HG02938 (cell line): ENCODE measurements at regions not wholly inside any gene's neighbourhood (a gene's known extent, or its start where the extent isn't known, plus 50 kb on each side); places are given as distances from the start of the nearest gene placed in this dataset.

Experiments used
- ATAC-seq: cut with Tn5 transposase; IDR thresholded peaks from one replicate; pipeline ENCODE4 v1.9.1; 2021; ENCODE audit warnings: mild to moderate bottlenecking, moderate library complexity; ENCODE audit not compliant: unreplicated experiment

DNA sequence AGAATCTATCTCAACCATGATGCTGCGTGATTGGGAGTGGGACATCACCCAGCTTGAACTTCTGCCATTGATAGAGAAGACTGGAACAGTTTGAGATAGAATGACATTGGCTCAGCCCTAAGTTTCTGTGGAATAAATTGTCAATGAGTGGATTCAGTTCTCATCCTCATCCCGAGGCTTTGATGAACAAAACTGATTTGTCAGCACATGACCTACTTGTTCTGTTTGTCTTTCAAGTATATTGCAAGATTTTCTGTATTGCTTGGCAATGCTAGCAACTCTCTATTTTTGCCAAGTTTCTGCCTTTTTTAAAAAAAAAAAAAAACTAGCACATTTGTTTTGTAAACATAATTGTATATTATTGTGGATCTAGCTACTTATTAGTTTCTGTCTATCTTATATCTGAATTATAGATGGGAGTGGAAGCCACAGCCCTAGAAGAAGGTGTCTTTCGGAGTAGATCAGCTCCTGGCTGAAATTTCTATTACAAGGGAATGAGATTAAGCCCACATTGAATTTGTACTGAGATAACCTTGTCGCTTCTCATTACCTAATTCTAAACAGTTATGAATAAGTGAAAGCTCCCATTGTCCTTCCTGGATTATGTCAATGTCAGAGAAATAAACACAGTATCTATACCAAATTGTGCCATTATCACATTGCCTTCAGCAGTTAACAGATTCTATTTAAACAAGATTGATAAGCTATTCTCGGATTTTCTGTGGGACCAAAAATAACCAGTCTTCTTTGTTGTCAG lies 166.1 kb downstream of the TNFSF13B start:
- no peak for ATAC-seq

DNA sequence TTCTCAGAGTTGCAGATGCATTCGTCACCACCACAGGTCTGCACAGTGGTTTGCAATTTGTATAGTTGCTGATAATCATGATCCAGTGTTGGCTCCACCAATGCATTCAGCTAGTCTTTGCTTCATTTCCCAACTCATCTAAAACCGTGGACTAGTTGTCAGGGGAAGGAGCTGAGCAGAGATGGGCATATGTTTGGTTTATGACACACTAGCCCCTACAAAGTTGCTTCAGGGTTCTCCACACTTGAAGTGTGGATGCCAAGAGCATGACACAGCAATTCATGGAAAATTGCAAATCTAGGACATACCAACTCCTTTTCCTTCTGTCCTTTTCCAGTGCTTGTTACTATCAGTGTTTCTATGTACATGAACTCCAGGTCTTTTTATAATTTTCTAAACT lies 168.0 kb downstream of the TNFSF13B start:
- no peak for ATAC-seq

DNA sequence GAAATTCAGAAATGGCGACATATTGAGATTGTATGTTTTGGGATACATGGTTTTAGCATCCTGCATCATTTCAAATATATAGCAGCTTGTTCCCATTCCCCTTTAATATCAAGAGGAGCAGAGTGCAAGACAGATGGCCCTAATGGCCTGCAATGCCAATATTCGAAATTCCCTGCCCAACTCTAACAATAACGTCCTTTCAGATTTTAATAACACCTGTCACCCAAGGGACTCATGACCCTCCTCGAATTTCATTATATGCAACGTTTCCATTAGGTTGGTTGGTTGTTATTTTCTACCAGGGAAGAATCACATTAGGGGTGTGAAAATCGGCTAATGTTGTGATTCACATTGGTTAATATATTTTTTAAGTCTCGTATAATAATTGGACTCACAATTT lies 170.0 kb downstream of the TNFSF13B start:
- no peak for ATAC-seq

DNA sequence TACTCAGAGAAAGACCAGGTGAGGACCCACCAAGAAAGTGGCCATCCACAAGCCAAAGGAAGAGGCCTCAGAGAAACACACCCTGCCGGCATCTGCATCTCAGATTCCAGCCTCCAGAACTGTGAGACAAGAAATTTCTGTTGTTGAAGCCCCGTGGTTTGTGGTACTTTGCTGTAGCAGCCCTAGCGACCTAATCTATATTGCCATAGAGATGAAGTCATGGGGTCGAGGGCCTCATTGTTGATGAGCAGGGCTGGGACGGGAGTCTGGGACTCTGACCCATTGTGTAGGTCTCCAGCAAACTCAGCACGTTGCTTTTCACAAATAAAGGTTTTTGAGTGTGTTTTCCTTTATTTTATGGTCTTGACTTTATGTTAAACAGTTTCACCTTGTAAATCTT lies 174.9 kb downstream of the TNFSF13B start:
- no peak for ATAC-seq

DNA sequence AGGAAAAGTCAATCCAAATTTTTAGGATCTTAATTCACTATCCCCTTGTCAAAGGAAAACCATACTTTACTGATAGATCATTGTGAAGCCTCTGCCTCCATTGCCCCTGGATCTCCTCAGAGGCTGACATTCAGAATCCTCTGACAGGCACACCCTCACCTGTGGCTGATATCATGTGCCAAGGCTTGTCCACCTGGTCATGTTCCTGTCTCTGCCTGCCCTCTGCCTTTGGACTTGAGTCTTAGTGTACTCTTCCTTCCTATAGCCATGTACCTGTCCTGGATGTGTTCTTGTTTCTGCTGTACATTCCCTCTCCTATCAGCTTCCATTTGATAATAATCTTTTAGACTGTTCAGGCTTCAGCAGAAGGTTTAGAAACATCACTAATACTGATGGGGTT lies 179.4 kb downstream of the TNFSF13B start:
- no peak for ATAC-seq

- ATAC-seq, result no peak
These were observed 178.3 kb upstream of the MYO16 start for GRCh38 chr13:108451121-108451520.

DNA sequence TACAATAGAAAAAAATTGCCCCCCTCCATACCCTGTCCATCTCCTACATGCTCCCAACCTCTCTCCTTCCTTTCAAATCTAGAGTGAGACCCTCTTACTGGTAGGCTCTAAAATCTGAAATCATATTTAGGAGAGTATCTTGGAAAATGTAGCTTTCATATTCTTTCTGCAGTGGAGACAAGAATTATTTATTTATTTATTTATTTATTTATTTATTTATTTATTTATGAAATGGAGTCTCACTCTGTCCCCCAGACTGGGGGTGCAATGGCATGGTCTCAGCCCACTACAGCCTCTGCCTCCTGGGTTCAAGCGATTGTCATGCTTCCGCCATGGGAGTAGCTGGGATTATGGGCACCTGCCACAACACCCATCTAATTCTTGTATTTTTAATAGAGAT lies 174.1 kb upstream of the MYO16 start:
- no peak for ATAC-seq

DNA sequence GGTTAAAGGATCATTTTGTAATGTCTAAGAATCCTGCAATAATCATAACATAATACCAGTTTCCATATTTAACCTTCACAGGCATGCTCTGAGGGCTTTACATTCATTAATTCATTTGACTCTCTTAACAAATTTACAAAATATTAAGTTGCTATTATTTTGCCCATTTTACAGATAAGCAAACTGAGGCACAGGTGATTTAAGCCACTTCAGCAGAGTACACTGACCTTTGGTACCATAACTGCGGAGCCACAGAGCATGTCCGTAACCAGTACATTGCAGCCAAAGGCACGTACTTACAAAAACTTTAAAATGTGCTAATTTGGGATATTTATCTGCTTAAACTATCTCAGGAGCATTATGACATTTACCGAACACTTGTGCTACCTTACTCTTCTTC lies 169.4 kb upstream of the MYO16 start:
- ATAC-seq, result no peak

DNA sequence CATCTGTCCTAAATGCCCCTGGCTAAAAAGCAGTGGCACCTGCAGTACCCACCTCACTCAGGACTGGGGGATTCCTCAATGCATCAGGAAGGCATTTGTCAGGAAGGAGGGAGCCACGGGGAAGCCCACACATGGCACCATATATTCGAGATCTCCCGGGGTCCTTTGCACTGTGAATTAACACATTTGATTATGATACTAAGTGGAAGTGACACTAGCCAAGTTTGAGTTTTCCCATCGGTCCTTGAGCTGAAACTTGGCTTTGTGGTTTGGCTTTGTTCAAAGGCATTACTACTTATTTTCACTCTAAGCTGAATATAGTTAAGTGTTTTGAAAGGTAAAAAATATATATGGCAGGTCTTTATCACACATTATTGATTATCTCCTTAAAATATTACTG lies 168.7 kb upstream of the MYO16 start:
- ATAC-seq, result no peak

- peak; percentile 45 for ATAC-seq
These were observed 166.1 kb upstream of the MYO16 start for GRCh38 chr13:108463340-108463739.

DNA sequence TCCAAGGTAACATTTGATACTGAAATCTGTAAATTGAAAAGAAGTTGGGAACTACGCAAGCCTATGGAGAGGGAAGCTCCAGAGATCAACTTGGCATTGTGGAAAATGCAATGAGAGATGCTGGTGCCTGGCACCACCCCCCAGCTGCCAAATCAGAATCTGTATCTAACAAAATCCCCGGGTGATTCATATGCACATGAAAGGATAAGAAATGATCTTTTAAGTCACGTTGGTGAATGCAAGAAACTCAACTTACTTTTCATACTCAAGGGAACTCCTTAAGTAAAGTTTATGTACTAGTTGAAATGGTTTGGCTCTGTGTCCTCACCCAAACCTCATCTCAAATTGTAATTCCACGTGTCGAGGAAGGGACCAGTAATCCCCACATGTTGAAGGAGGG lies 158.5 kb upstream of the MYO16 start:
- ATAC-seq, result no peak

DNA sequence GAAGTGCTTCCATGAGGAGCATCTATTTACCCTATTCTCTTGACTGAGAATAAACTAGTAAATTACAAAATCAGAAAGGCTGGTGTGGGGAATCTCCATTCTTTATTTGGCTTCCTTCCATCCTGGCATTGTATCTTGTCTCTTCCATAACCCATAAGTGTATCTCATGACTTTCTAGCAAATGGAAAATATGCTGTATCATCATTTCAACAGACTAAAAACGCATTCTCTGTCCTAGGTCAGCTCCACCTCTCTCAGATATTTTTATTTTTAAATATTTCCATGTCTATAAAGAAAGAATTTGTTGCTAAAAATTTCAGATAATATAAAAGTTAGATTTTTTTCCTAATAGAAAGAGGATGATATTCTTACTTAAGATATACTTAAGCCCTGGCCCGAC lies 154.2 kb upstream of the MYO16 start:
- no peak for ATAC-seq

DNA sequence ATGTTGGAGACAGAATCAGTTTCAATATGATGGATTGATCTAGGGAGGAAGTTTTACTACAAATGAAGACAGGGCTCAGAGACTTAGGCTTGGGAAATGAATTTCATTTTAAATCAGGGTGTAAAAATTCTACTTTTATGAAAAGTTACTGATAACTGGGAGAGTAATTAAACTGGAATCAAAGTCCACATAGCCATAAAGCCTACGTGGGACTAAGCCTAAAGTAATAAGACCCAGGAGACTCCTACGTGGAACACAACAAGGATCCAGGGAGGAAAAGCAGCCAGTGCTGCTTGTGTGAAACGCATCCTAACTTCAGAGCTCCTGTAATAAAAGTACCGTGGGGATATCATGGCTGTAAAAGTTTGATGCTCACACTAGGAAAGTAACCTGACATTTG lies 152.0 kb upstream of the MYO16 start:
- ATAC-seq, result no peak

- ATAC-seq, result no peak
These were observed 151.2 kb upstream of the MYO16 start for GRCh38 chr13:108478179-108478578.

DNA sequence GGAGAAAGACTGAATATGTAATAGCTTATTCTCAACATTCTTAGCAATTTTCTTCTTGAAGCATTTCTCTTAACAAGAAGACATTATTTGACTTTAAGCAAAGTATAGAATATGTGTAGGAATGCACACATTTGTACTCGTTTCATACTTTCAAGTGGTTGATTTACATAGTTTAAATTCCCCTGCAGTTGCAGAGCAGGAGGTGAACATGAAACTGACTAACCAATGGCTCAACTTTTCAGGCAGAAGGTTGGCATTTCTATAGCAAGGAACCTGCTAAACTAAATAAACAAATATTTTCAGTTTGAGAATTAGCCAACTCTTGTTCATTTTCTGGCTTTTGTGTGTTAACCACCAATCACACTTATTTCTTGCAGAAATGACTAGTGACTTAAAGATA lies 145.4 kb upstream of the MYO16 start:
- ATAC-seq, result no peak

- ATAC-seq, result no peak
These were observed 143.3 kb upstream of the MYO16 start for GRCh38 chr13:108486096-108486495.

GRCh38 chr13:108494991-108495645 lies 134.3 kb upstream of the MYO16 start:
- no peak for ATAC-seq

DNA sequence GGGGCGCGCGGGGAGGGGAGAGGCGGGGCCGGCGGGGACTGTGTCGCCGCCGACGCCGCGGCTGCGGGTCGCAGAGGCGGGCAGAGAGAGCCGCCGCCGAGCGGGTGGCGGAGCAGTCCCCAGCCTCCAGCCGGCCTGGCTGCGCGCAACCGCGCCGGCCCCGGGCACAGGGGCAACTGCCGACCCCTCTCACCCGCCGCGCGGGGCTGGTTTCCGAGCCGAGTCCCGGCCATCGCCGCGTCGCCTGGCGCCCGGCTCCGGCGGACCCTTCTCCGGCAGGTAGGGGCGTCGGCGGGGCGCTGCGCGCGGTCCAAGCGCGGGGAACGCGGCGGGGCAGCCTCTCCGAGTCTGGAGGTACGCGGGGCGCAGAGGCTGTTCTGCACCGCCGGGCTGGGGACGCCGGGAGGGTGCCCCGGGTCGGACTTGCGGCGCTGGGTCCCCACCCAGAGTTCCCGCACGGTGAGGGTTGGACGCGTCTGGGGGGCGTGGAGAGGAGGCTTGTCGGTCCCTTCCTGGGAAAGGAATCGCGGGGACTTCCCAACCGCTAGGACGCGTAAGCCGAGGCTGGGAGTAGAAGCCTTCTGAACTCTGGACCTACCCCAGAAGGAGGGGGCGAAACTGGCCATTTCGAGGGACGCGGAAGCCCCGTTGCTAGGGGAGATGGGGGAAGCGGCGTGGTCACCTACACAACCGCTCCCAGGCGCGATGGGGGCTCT lies 133.6 kb upstream of the MYO16 start:
- no peak for ATAC-seq

DNA sequence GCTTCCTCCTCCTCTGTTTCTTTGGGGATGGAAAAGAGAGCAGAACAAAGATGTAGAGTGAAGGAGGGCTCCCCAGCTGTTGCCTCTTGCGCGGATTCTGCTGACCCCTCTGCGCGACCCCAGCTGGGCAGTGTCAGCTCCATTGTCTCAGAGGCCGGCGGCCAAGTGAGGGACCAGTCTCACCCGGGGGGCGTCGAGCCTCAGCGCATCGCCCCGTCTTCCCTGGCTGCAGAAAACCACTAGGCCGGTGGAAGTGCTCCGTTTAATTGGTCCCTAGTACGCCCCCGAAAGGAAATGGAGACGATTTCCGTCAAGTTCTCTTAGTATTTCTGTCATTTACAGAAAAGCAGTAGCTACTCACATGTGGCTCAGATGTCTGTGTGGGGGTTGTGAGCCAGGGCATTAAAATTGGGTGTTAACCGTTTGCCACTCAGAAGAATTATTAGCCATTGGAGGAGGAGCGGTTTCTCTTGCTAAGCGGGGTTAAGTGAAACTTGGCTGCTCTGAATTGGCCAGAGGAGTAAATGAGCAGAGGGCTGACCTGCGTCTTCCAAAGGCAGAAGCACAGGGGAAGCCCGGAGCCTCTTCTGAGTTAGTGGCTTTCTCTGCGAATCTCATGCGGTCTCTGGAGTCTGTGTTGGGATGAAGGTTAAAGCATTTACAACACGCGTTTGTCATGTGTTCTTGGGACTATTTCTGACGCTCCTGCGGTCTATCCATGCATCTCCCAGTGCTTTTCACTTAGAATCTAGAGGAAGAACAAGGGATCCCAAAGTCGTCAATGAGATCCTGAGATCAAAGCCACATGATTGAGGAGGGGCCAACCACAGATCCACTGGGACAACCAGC lies 132.8 kb upstream of the MYO16 start:
- no peak for ATAC-seq

DNA sequence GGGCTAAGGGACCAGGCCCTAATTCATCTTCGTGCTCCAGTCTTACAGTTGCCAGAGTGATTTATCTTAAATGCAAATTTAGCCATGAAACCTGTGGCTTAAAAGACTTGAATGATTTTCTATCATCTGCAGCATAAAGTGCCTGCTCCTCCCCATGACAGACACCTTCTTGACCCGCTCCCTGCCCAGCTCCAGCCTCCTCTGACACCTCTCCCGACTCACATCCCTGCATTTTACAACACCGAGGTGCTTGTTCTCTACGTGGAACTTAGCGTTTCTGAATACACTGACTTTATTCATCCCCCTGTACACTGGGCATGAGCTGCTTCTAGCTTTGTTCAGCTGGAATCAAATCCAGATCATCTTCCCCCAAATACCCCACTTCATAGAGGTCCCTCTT lies 128.7 kb upstream of the MYO16 start:
- ATAC-seq, result no peak

GRCh38 chr13:108508263-108508662 lies 121.1 kb upstream of the MYO16 start:
- ATAC-seq, result no peak
